H9 (cell line): ENCODE measurements at regions not wholly inside any gene's neighbourhood (a gene's known extent, or its start where the extent isn't known, plus 50 kb on each side); places are given as distances from the start of the nearest gene placed in this dataset.

Experiments used
- DNase-seq: peaks from one replicate; pipeline ENCODE4 v3.0.0-alpha.2; 2017
- H2AFZ ChIP-seq: one replicate; pipeline ENCODE4 v1.6.1; 2013; ENCODE audit warnings: mild to moderate bottlenecking, low read length, control low read depth, moderate library complexity
- H2AK5ac ChIP-seq: 2 replicates; pipeline ENCODE4 v1.6.1; 2013; ENCODE audit warnings: low read length, control low read depth, mixed read lengths; ENCODE audit not compliant: insufficient read length
- H2BK120ac ChIP-seq: one replicate; pipeline ENCODE4 v1.6.1; 2013; ENCODE audit warnings: low read depth, mild to moderate bottlenecking, low read length, control low read depth, inconsistent platforms; ENCODE audit not compliant: poor library complexity, severe bottlenecking
- H2BK12ac ChIP-seq: 2 replicates; pipeline ENCODE4 v1.6.1; 2013; ENCODE audit warnings: low read length, control low read depth, mixed read lengths, low read depth; ENCODE audit not compliant: insufficient read length
- H2BK15ac ChIP-seq: 2 replicates; pipeline ENCODE4 v1.6.1; 2013; ENCODE audit warnings: low read depth, low read length, control low read depth
- H2BK20ac ChIP-seq: one replicate; pipeline ENCODE4 v1.6.1; 2013; ENCODE audit warnings: low read depth, mild to moderate bottlenecking, low read length, control low read depth, inconsistent platforms; ENCODE audit not compliant: poor library complexity, severe bottlenecking
- H2BK5ac ChIP-seq: 2 replicates; pipeline ENCODE4 v1.6.1; 2013; ENCODE audit warnings: low read length, control low read depth, mixed read lengths; ENCODE audit not compliant: insufficient read length
- H3K14ac ChIP-seq: 2 replicates; pipeline ENCODE4 v1.6.1; 2013; ENCODE audit warnings: low read length, control low read depth; ENCODE audit not compliant: insufficient read depth
- H3K18ac ChIP-seq: 2 replicates; pipeline ENCODE4 v1.6.1; 2013; ENCODE audit warnings: low read depth, mild to moderate bottlenecking, mixed read lengths, low read length, control low read depth; ENCODE audit not compliant: insufficient read length
- H3K23ac ChIP-seq: 2 replicates; pipeline ENCODE4 v1.6.1; 2013; ENCODE audit warnings: low read length, control low read depth, mixed read lengths, low read depth; ENCODE audit not compliant: insufficient read length
- H3K23me2 ChIP-seq: 2 replicates; pipeline ENCODE4 v1.6.1; 2013; ENCODE audit warnings: low read depth, mild to moderate bottlenecking, mixed read lengths, low read length, control low read depth; ENCODE audit not compliant: insufficient read length, poor library complexity, severe bottlenecking
- H3K27ac ChIP-seq: 2 replicates; pipeline ENCODE4 v1.5.1; 2013; ENCODE audit warnings: low read length, control low read depth, mixed read lengths, low read depth; ENCODE audit not compliant: insufficient read length
- H3K27me3 ChIP-seq: 2 replicates; pipeline ENCODE4 v1.6.1; 2013; ENCODE audit warnings: low read length, control low read depth, inconsistent platforms; ENCODE audit not compliant: insufficient read depth
- H3K4ac ChIP-seq: 2 replicates; pipeline ENCODE4 v1.6.1; 2013; ENCODE audit warnings: low read depth, mild to moderate bottlenecking, control low read depth, inconsistent platforms, low read length, moderate library complexity
- H3K4me1 ChIP-seq: 2 replicates; pipeline ENCODE4 v1.6.1; 2013; ENCODE audit warnings: low read length, control low read depth, inconsistent platforms; ENCODE audit not compliant: insufficient read depth
- H3K4me2 ChIP-seq: 2 replicates; pipeline ENCODE4 v1.6.1; 2013; ENCODE audit warnings: low read length, control low read depth, mixed read lengths; ENCODE audit not compliant: insufficient read length, insufficient read depth
- H3K56ac ChIP-seq: 2 replicates; pipeline ENCODE4 v1.6.1; 2013; ENCODE audit warnings: low read depth, mild to moderate bottlenecking, mixed read lengths, low read length, control low read depth; ENCODE audit not compliant: insufficient read length
- H3K79me1 ChIP-seq: 2 replicates; pipeline ENCODE4 v1.6.1; 2013; ENCODE audit warnings: low read depth, mild to moderate bottlenecking, moderate library complexity, low read length, control low read depth, inconsistent platforms; ENCODE audit not compliant: insufficient read depth, poor library complexity, severe bottlenecking
- H3K79me2 ChIP-seq: 2 replicates; pipeline ENCODE4 v1.6.1; 2013; ENCODE audit warnings: low read length, control low read depth, inconsistent platforms; ENCODE audit not compliant: insufficient read depth
- H3K9ac ChIP-seq: 2 replicates; pipeline ENCODE4 v1.6.1; 2013; ENCODE audit warnings: low read length, control low read depth, mixed read lengths; ENCODE audit not compliant: insufficient read length; ENCODE audit errors: extremely low read depth
- H3K9me3 ChIP-seq: one replicate; pipeline ENCODE4 v1.6.1; 2013; ENCODE audit warnings: low read depth, low read length, inconsistent platforms; ENCODE audit not compliant: control insufficient read depth
- H3T11ph ChIP-seq: one replicate; pipeline ENCODE4 v1.6.1; 2013; ENCODE audit warnings: mild to moderate bottlenecking, low read length, control low read depth, inconsistent platforms
- H4K20me1 ChIP-seq: one replicate; pipeline ENCODE4 v1.6.1; 2013; ENCODE audit not compliant: control insufficient read depth, insufficient read length, insufficient read depth
- H4K5ac ChIP-seq: 2 replicates; pipeline ENCODE4 v1.6.1; 2013; ENCODE audit warnings: low read depth, mild to moderate bottlenecking, mixed read lengths, low read length, control low read depth; ENCODE audit not compliant: insufficient read length
- H4K8ac ChIP-seq: replicated peaks from 2 replicates; pipeline ENCODE4 v1.6.1; 2013; ENCODE audit warnings: low read length, control low read depth, mixed read lengths, low read depth; ENCODE audit not compliant: insufficient read length
- H4K91ac ChIP-seq: 2 replicates; pipeline ENCODE4 v1.6.1; 2013; ENCODE audit warnings: low read depth, mild to moderate bottlenecking, moderate library complexity, mixed read lengths, low read length, control low read depth; ENCODE audit not compliant: insufficient read length
- H3K27ac Mint-ChIP-seq, 3 experiments: 2 replicates in 2 of 3; 3 replicates in 1 of 3; pipeline ENCODE4 v1.8.0; 2020 to 2021; ENCODE audit warnings: mixed read lengths in 3 of 3, mild to moderate bottlenecking in 1 of 3, moderate library complexity in 1 of 3
- H3K27me3 Mint-ChIP-seq: 2 replicates; pipeline ENCODE4 v1.8.0; 2021; ENCODE audit warnings: low read depth, mild to moderate bottlenecking, moderate library complexity, mixed read lengths
- H3K36me3 Mint-ChIP-seq, 3 experiments: 2 replicates in 2 of 3; 3 replicates in 1 of 3; pipeline ENCODE4 v1.8.0; 2020 to 2021; ENCODE audit warnings: low read depth in 3 of 3, mixed read lengths in 3 of 3; ENCODE audit not compliant: insufficient read depth in 1 of 3
- H3K4me1 Mint-ChIP-seq, 2 experiments: 2 replicates each; pipeline ENCODE4 v1.8.0; 2020; ENCODE audit warnings: mixed read lengths in 2 of 2
- H3K4me3 Mint-ChIP-seq, 2 experiments: 2 replicates in 1 of 2; 3 replicates in 1 of 2; pipeline ENCODE4 v1.8.0; 2020 to 2021; ENCODE audit warnings: mild to moderate bottlenecking in 2 of 2, mixed read lengths in 2 of 2, moderate library complexity in 1 of 2
- H3K9me3 Mint-ChIP-seq, 2 experiments: 2 replicates in 1 of 2; 3 replicates in 1 of 2; pipeline ENCODE4 v1.8.0; 2020; ENCODE audit warnings: mild to moderate bottlenecking in 2 of 2, mixed read lengths in 2 of 2, moderate library complexity in 1 of 2
- WGBS: extraction: QIAGEN DNeasy Blood & Tissue Kit; methylation state at CpG from one replicate; pipeline ENCODE4 v1.1.7; 2013; ENCODE audit warnings: missing lambda C conversion rate, low lambda C conversion rate, mixed read lengths; ENCODE audit not compliant: insufficient read length; ENCODE audit errors: extremely low coverage; 5-methylcytosine and 5-hydroxymethylcytosine counted together
- TF ChIP-seq, protein P1 (sequence below): fragments of 200-600 bp; sonication (generic); conservative IDR thresholded peaks from 3 replicates; pipeline ENCODE4 v1.8.0; 2021; ENCODE audit warnings: antibody characterized with exemption, mild to moderate bottlenecking

DNA sequence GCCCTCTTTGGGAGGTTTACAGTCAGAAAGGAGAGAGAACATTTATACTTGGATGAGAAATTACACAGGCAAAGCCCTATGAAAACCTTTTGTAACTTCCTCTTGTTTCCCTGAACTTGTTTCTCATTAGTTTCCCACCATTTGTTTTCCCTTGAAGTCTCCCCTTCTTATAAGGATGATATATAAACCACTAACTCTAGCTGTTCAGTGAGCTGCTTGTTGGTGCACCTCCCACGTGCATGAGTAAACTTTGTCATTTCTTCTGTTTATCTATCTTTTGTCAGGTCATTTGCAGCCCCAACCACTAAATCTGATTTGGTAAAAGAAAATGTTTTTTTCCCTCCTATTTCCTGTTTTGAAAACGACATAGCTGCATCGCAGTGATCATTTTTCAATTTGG, 919.9 kb downstream of the SLITRK1 start:
- Histone ChIP-seq H4K5ac (no peak overlapping the region), H2AFZ (no peak overlapping the region), H3K23me2 (no peaks in the 10 kb centered on the region), H3K14ac (no peak overlapping the region), H2BK15ac (no peak overlapping the region), H3K56ac (no peak overlapping the region), H3K9me3 (no peaks in the 10 kb centered on the region), H3K79me1 (no peaks in the 10 kb centered on the region), H3K4me1 (no peaks in the 10 kb centered on the region), H2BK5ac (no peak overlapping the region), H3K79me2 (no peaks in the 10 kb centered on the region), H2BK20ac (no peak overlapping the region), H4K20me1 (no peaks in the 10 kb centered on the region), H3K23ac (no peak overlapping the region), H4K8ac (no peak overlapping the region), H3K4me2 (no peak overlapping the region), H3T11ph (no peak overlapping the region), H2BK120ac (no peak overlapping the region), H3K27ac (no peak overlapping the region), H2BK12ac (no peak overlapping the region), H2AK5ac (no peak overlapping the region), H4K91ac (no peak overlapping the region), H3K27me3 (no peaks in the 10 kb centered on the region), H3K9ac (no peak overlapping the region), H3K4ac (no peak overlapping the region), H3K18ac (no peak overlapping the region)
- no peaks in the 10 kb centered on the region for H3K27me3 Mint-ChIP-seq
- H3K36me3 Mint-ChIP-seq, result no peaks in the 10 kb centered on the region; a peak in 2 of 7 replicates
- H3K9me3 Mint-ChIP-seq, result peaks cover 0 to 3% of the 10 kb centered on the region in 2 experiments; a peak in 1 of 5 replicates
- WGBS, result no CpG with 5 or more reads among the region's 3 CpGs
- DNase-seq, result no peak
- TF ChIP-seq, protein P1, sequence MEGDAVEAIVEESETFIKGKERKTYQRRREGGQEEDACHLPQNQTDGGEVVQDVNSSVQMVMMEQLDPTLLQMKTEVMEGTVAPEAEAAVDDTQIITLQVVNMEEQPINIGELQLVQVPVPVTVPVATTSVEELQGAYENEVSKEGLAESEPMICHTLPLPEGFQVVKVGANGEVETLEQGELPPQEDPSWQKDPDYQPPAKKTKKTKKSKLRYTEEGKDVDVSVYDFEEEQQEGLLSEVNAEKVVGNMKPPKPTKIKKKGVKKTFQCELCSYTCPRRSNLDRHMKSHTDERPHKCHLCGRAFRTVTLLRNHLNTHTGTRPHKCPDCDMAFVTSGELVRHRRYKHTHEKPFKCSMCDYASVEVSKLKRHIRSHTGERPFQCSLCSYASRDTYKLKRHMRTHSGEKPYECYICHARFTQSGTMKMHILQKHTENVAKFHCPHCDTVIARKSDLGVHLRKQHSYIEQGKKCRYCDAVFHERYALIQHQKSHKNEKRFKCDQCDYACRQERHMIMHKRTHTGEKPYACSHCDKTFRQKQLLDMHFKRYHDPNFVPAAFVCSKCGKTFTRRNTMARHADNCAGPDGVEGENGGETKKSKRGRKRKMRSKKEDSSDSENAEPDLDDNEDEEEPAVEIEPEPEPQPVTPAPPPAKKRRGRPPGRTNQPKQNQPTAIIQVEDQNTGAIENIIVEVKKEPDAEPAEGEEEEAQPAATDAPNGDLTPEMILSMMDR, result no peak
- H3K4me1 Mint-ChIP-seq, result no peaks in the 10 kb centered on the region
- H3K4me3 Mint-ChIP-seq, result no peak overlapping the region
- no peak overlapping the region for H3K27ac Mint-ChIP-seq
